ENCODE measurements at regions not wholly inside any gene's neighbourhood (a gene's known extent, or its start where the extent isn't known, plus 50 kb on each side); places are given as distances from the start of the nearest gene placed in this dataset.
A peak's percentile ranks its signal among the peaks of the same experiment; 100 is the strongest.
"Not testable (repeated sequence)": the region's sequence is repeated elsewhere in the genome, so short reads cannot be mapped to it uniquely, and the experiment has no call there.

- DNase-seq, result no peak
These were observed 136.0 kb upstream of the FAM20C start for GRCh38 chr7:56291-56913.

- DNase-seq, result no peak
These were observed 135.3 kb upstream of the FAM20C start for GRCh38 chr7:57071-57470.

GRCh38 chr7:57482-58255 lies 134.7 kb upstream of the FAM20C start:
- no peak for DNase-seq

GRCh38 chr7:58316-58715 lies 134.1 kb upstream of the FAM20C start:
- DNase-seq, result no peak

DNA sequence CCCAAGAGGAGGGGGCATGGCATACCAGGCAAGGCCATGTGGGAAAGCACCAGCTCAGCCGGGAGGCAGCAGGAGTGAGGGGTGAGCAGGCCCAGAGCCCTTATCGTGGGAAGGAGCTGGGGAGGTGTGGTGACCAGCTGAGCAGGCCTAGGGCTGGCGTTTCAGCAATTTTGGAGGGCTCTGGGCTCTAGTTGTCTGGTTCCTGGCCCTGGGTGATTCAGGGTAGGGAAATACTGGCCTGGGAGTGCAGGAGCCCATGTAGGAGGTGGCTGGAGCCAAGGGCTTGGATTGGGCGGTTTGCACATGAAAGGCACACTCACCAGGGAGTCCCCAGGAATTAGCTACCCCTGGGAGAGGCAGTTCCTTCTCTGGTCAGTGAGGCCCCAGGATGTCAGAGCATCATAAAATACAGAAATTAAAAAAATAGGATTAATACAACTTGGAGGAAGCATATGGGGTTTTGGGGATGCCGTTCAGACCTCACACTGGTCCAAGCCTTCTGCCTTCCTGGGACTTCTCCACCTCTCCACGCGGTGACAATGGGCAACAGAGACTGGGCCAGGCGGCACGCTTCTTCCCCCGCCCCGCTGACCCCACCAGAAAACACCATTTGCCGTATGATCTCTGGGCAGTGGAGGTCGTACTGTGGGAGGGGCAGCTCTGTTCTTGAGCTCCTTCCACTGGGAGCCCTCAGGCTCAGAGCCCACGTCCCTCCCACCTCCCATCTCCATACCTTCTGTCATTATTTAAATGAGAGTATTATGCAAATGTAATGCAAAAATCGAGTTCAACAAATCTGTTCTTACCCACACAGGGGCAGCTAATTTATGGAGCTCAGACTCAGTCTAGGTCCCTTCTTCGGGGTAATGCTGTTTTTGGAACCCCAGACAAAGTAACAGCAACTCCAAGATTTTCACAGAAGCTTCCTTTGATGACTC lies 133.0 kb upstream of the FAM20C start:
- no peak for DNase-seq

DNA sequence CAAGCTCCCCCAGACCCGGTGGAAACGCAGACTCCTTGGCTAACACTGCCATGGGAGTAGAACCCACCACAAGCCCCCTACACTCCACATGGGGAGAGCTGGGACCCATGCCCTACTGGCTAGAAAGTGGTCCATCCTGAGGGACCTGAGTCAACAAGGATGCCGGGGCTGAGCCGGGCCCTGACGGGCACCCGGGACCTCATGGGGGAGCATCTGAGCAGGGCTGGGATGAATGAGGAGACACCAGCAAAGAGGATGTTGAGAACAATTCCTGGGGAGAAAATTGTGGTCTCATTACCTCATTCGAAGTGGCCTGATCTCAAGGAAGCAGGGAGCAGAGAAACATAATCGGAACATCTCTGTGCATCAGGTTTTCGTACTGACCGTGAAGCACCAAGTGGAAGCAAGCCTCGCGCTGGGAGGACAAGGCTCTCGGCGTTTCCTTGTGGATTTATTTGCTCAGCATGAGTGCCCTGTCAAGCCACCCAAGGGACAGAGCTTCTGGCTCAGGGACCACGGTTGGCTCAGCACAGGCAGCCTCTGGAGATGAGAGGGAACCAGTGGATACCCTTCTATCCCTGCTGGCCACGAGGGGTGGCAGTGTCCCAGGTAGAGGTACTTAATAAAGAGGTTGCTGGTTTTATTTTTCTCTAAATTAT lies 132.2 kb upstream of the FAM20C start:
- no peak for DNase-seq

GRCh38 chr7:60706-61105 lies 131.7 kb upstream of the FAM20C start:
- no peak for DNase-seq

GRCh38 chr7:61111-61510 lies 131.3 kb upstream of the FAM20C start:
- DNase-seq, result no peak

GRCh38 chr7:61576-62360 lies 130.6 kb upstream of the FAM20C start:
- no peak for DNase-seq

DNA sequence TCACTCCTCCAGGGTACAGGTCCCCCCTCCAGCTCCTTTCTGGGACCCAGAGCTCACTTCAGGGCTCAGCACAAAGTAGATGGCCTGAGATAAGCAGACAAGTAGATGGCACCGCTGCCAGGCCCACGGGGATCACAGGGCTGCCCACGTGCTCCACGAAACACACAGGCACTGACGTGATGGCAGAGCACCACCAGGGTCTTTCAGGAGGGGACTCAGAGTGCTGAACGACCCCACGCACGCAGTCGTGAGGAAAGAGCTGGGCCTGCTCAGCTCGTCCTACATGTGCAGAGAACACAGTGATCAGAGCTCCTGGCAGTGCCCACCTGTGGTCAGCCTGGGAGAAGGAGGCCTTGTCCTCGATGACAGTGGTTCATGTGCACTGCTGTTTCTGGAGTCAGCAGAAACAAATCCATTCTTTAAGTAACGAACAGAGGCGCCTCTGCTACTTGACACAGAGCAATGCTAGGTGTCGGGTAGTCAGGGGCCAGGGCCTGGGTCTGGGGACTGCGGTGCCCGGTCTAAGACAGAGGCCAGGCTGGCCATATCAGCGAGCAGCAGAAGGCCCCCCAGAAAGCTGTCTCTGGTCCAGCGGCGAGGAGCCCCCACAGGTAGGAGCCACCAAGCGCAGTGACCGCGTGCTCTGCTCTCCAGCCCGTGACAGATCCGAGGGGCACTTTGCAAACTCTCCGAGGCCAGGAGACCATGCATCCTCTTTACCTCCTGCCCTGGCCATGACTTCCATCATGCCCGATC lies 129.8 kb upstream of the FAM20C start:
- DNase-seq, result peak; percentile 21

- DNase-seq, result peak; percentile 19
These were observed 129.3 kb upstream of the FAM20C start for GRCh38 chr7:63117-63480.

- peak; percentile 24 for DNase-seq
These were observed 128.8 kb upstream of the FAM20C start for GRCh38 chr7:63521-64021.

GRCh38 chr7:64098-64915 lies 128.1 kb upstream of the FAM20C start:
- DNase-seq, result peak; percentile 9

- DNase-seq, result peak; percentile 17
These were observed 127.4 kb upstream of the FAM20C start for GRCh38 chr7:64916-65341.

DNA sequence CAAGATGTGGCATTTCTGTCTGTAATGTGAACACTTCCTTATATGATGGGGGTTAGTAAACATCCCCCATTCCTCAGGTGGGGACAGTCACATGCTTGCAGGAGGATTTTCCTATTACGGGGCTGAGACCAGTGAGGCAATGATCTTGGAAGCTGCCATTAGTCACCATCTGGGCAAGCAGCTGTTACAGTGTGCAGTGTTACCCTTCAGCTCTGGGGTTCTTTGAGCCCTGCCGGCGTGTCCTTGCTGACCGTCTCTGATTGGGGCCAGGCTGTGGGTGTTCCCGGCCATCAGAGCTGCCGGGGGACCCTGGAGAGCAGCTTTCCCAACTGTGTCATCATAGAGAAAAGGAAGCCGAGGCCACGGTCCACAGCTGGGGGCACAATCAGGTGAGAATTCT lies 126.8 kb upstream of the FAM20C start:
- DNase-seq, result peak; percentile 7

DNA sequence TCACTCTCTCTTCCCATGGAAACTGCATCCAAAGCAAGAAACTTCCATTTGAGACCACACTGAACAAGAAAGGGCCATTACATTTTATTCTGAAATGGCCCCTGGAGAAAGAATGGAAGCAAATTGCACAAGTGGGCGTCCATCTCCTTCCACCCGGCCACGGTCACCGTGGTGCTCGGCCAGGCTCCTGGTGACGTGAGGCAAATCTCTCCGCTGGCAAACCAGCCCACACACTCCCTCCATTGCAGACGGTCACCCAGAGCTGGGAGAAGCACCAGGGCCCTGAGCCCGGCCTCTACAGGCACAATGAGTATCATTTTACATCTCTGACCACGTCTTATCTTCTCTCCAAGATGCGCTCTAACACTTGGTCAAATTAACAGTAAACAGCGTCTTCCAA lies 126.1 kb upstream of the FAM20C start:
- peak; percentile 9 for DNase-seq

GRCh38 chr7:66741-67140 lies 125.6 kb upstream of the FAM20C start:
- DNase-seq, result peak; percentile 16

GRCh38 chr7:67661-68395 lies 124.5 kb upstream of the FAM20C start:
- peak; percentile 14 for DNase-seq

- DNase-seq, result no peak
These were observed 123.7 kb upstream of the FAM20C start for GRCh38 chr7:68629-69028.

DNA sequence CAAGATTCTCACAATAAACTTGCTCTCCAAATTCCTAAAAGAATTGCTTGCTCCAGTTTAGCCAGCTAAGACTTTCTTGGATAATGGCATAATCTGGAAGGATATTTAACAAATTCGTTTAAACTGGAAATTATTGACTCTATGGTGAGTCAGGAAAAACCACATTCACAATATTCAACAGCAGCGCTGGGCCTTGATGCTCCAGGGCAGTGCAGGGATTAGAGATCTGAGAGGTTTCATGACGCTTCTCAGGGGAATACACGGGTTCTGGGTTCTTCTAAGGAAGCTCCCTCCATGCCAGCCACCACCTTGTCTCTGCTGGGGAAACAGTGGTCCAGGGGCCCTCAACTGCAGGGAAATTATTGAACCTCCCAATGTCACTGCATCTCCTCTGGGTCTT lies 123.3 kb upstream of the FAM20C start:
- DNase-seq, result not testable (repeated sequence)

All from activated CD4-positive, CD25-positive, alpha-beta regulatory T cell treated with anti-CD3 and anti-CD28 coated beads, Interleukin-2, amount 50 U/mL, for 72 hours (primary cell).